ENCODE measurements at regions not wholly inside any gene's neighbourhood (a gene's known extent, or its start where the extent isn't known, plus 50 kb on each side); places are given as distances from the start of the nearest gene placed in this dataset.

GRCh38 chr10:129157185-129157584, 309.9 kb upstream of the MGMT start:
- TF ChIP-seq POLR2AphosphoS5 (IDR thresholded peaks at IDR 0.05; ENCODE audit: low read depth, low read length) = no peak
- TF ChIP-seq SIN3A (IDR thresholded peaks at IDR 0.05; ENCODE audit: borderline replicate concordance, insufficient read depth, low read length) = no peak
- no peak for TF ChIP-seq REST (IDR thresholded peaks at IDR 0.05; ENCODE audit: insufficient read depth in 1 of 2, low read depth in 2 of 2, low read length in 2 of 2)
- no peak for TF ChIP-seq TAF1 (IDR thresholded peaks at IDR 0.05; ENCODE audit: borderline replicate concordance, insufficient read depth, low read length)
- no peak for TF ChIP-seq FOXP2 (optimal IDR thresholded peaks at IDR 0.05; ENCODE audit: borderline replicate concordance, extremely low read depth, extremely low read length, insufficient read depth)

All from PFSK-1 (cell line).